Muscle layer of duodenum (tissue), 2 donors: ENCODE measurements at regions not wholly inside any gene's neighbourhood (a gene's known extent, or its start where the extent isn't known, plus 50 kb on each side); places are given as distances from the start of the nearest gene placed in this dataset.

Experiments used
- H3K27ac ChIP-seq: one replicate; pipeline ENCODE4 v1.7.0; 2013; ENCODE audit warnings: mild to moderate bottlenecking, low read length
- H3K27me3 ChIP-seq: one replicate; pipeline ENCODE4 v1.7.0; 2013; ENCODE audit warnings: low read depth, mild to moderate bottlenecking, control low read depth, low read length
- H3K36me3 ChIP-seq, 2 donors: one replicate each; pipeline ENCODE4 v1.7.0; 2013; ENCODE audit warnings: low read length in 2 of 2, control low read depth in 1 of 2, mild to moderate bottlenecking in 1 of 2; ENCODE audit not compliant: insufficient read depth in 2 of 2, control insufficient read depth in 1 of 2
- H3K4me1 ChIP-seq, 2 donors: one replicate each; pipeline ENCODE4 v1.7.0; 2013; ENCODE audit warnings: low read length in 2 of 2, mild to moderate bottlenecking in 2 of 2, control low read depth in 1 of 2, moderate library complexity in 1 of 2; ENCODE audit not compliant: insufficient read depth in 2 of 2, control insufficient read depth in 1 of 2
- H3K4me3 ChIP-seq, 2 donors: one replicate each; pipeline ENCODE4 v1.7.0; 2013; ENCODE audit warnings: low read length in 2 of 2, low read depth in 1 of 2, mild to moderate bottlenecking in 1 of 2
- H3K9me3 ChIP-seq, 2 donors: one replicate each; pipeline ENCODE4 v1.7.0; 2013; ENCODE audit warnings: low read length in 2 of 2, control low read depth in 1 of 2, mild to moderate bottlenecking in 1 of 2; ENCODE audit not compliant: control insufficient read depth in 1 of 2
- donor health status: healthy.

DNA sequence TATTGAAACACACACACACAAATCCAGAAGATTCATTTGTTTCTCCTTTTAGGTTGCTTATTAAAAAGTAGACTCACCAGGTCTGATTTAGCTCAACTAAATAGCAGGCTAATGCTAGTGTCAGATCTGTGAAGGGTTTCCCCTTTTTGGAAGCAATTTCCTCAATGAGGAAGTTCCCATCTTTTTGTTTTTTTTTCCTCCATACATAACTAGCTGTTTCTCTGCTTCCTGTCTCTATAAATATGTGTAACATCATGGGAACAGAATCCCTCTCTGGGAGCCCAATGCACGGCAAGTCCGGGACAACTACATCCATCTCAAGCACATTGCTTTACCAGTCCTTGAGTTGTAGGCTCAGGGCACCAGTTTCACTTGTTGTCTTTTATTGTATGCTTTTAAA, 1421.1 kb downstream of the PLA2G4A start:
- H3K27me3 ChIP-seq: no peaks in the 10 kb centered on the region
- H3K4me1 ChIP-seq: no peaks in the 10 kb centered on the region
- H3K9me3 ChIP-seq: no peaks in the 10 kb centered on the region
- no peak overlapping the region for H3K27ac ChIP-seq
- no peaks in the 10 kb centered on the region for H3K36me3 ChIP-seq
- no peak overlapping the region for H3K4me3 ChIP-seq

DNA sequence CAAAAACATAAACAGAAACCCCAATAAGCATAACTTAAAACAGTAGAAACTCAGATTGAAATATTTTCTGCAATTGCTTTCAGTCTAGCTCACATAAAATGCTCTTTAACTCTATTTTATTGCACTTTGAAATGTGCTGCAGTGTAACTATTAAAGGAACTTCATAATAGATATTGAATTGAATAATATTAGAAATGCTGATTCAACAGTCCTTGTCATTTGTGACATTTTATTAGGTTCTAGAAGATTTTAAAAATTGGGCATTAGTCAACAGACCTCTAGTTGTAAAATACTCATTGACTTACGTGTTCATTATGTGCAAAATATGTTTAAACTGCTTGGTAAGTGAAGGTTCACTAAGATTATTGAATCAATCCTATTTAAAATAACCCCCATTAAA, 1422.3 kb downstream of the PLA2G4A start:
- Histone ChIP-seq H3K4me1 (no peaks in the 10 kb centered on the region), H3K27me3 (no peaks in the 10 kb centered on the region), H3K4me3 (no peak overlapping the region), H3K27ac (no peak overlapping the region), H3K36me3 (no peaks in the 10 kb centered on the region), H3K9me3 (peaks cover 0 to 2% of the 10 kb centered on the region in 2 donors)

DNA sequence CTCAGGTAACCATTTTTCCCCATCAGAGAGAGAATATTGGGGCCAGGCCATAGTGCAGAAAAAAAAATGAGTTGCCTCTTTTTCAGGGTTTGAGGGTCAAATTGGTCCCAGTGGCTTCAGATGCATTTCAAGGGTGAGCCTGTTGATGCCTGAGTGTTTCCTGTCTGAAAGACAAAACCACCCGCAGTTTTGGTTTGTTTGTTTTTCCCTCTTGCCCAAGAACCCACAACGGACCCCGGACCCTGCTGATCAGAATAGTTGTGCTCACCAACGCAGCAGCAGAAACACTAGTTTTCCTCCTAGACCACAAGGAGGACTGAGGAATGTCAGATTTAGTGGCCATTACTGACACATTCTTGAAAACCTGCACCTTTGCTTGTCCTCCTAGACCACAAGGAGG, 1433.1 kb downstream of the PLA2G4A start:
- Histone ChIP-seq H3K4me1 (no peaks in the 10 kb centered on the region), H3K27ac (no peak overlapping the region), H3K9me3 (peaks cover 0 to 5% of the 10 kb centered on the region in 2 donors), H3K27me3 (no peaks in the 10 kb centered on the region), H3K36me3 (no peaks in the 10 kb centered on the region), H3K4me3 (no peak overlapping the region)

DNA sequence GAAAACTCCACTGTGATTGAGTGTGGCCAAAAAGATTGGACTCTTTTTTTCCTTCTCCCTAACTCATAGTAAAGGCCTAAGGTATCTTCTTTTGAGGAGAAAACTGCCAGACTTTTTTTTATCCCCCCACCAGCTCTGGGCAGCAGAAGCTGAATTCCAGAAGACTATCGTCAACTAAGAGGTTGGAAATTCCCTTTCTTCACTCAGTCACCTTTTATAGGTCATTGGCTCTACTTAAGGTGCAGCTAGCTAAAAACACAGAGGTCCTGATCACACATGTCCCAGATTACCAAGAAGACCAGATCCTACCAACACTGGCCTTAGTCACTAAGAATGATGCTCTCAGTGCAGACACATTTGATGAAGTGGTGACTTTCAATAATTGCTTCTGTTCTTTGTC, 1441.2 kb downstream of the PLA2G4A start:
- Histone ChIP-seq H3K36me3 (no peaks in the 10 kb centered on the region), H3K4me3 (no peak overlapping the region), H3K27me3 (no peaks in the 10 kb centered on the region), H3K9me3 (peaks cover 0 to 3% of the 10 kb centered on the region in 2 donors), H3K4me1 (no peaks in the 10 kb centered on the region), H3K27ac (no peak overlapping the region)

DNA sequence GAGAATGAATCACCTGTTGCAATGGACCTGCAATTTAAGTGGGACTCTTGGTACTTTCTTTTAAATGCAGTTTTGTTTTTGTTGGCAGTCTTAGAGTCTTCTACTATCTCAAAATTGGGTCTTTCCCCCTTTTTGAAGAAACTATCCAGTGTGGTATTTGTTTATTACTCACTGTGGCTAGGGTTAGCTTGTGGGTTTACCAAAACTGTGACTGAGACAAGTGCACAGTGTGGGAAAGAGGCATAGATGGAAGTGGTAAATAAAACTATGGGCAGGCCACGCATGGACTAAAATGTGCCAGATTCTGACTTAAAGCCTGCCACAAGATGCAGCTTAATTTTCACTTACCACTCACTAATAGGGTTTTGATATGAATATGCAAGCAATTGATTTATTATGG, 1441.7 kb downstream of the PLA2G4A start:
- Histone ChIP-seq H3K36me3 (no peaks in the 10 kb centered on the region), H3K27ac (no peak overlapping the region), H3K9me3 (peaks cover 0 to 3% of the 10 kb centered on the region in 2 donors), H3K27me3 (no peaks in the 10 kb centered on the region), H3K4me3 (no peak overlapping the region), H3K4me1 (no peaks in the 10 kb centered on the region)

DNA sequence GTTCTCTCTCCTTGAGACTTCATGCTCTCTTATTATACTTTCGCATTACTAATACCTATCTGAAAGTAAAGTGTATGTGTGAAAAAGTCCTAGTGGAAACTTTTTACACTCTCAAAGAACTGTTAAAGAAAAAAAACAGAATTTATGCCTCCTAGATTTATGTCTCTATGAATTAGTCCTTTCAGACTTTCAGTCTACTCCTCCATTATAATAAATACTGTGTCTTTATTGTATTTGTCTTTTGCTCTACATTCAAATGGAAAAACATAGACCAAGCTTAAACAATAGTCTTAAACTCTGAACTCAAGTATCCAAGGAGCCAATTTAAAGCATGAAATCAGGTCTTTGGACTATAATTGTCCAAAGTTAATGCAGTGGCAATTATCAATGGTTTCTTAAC, 1449.0 kb downstream of the PLA2G4A start:
- Histone ChIP-seq H3K4me3 (no peak overlapping the region), H3K4me1 (no peaks in the 10 kb centered on the region), H3K27me3 (no peaks in the 10 kb centered on the region), H3K27ac (no peak overlapping the region), H3K36me3 (no peaks in the 10 kb centered on the region), H3K9me3 (no peaks in the 10 kb centered on the region)

DNA sequence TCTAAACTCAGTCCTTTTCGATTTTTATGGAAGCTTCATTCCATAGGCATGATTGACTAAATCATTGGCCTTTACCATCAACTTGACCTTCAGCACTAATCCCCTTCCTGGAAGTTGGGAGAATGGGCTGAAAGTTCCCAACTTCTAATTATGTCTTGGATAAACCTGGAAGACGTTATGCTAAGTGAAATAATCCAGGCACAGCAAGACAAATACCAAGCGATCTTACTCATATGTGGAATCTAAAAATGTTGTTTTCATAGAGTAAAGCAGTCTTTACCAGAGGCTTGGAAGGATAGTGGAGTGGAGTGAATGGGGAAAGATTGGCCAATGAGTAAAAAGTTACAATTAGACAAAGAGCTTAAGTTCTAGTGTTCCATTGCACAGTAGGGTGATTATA, 1453.2 kb downstream of the PLA2G4A start:
- Histone ChIP-seq H3K4me1 (no peaks in the 10 kb centered on the region), H3K27me3 (no peaks in the 10 kb centered on the region), H3K36me3 (no peaks in the 10 kb centered on the region), H3K27ac (no peak overlapping the region), H3K4me3 (no peak overlapping the region), H3K9me3 (no peaks in the 10 kb centered on the region)

DNA sequence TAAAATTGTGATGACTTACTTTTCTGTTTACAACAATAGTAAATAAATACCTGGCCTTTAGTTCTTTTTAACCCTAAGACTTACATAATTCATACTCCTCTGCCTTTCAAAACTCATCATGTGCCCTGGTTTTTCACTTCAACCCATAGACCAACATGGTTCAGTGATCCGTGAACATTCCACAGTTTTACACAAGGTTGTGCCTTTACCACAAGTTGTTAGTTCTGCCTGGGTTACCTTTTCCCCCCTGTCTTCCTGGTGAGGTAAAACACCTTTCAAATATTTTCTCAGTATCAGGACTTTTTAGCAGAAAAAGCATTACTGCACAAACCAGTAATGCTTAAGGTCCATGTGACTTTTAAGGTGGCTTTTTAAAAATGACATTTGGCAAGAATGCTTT, 1466.4 kb downstream of the PLA2G4A start:
- Histone ChIP-seq H3K4me1 (no peaks in the 10 kb centered on the region), H3K27ac (no peak overlapping the region), H3K9me3 (no peaks in the 10 kb centered on the region), H3K36me3 (no peaks in the 10 kb centered on the region), H3K27me3 (no peaks in the 10 kb centered on the region), H3K4me3 (no peak overlapping the region)

DNA sequence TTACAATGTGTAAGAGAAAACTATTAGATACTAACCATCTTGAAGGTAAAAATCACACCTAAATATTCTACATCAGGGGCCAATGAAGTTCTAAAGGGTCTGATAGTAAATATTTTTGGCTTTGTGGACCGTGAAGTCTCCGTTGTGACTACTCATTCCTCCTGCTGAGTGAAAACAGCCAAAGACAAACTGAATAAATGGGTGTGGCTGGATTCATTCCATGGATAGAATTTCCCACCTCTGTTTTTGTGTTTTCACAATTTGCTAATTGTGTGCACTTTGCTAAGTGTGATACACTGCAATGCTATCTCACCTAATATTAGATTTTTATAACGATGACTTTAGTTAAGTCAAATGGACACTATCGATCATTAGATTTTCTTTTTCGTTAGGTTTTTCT, 1474.0 kb downstream of the PLA2G4A start:
- H3K27me3 ChIP-seq: no peaks in the 10 kb centered on the region

DNA sequence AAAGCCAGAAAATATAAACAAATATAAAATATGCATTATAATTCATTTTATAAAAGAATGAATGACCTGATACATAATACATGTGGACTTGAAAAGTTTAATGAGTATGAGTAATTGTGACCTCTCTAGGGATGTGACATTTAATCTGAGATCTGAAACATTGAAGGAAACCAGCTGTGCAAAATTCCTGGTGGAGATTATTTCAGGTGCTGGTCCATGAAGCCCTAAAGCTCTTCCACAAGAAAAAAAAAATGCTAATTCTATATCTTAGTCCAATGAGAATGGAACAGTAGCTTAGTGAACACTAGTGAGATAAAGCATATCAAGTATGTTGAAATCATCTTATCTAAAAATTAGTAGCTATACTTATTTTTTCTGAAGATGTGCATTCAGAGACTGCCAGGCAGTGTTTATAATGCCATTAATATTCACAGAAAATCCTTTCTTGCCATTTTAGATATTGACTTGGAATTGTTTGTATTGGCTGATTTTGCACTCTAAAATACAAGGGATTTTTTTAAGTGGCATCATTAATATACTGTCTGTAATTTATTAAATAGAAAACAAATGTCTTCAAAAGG, 1485.9 kb downstream of the PLA2G4A start:
- Histone ChIP-seq H3K4me3 (no peak overlapping the region), H3K9me3 (no peaks in the 10 kb centered on the region), H3K27me3 (no peaks in the 10 kb centered on the region), H3K36me3 (no peaks in the 10 kb centered on the region), H3K4me1 (no peaks in the 10 kb centered on the region), H3K27ac (no peak overlapping the region)

More for the DNA sequence above, 1474.0 kb downstream of the PLA2G4A start:
- H3K36me3 ChIP-seq: no peaks in the 10 kb centered on the region
- H3K9me3 ChIP-seq: no peaks in the 10 kb centered on the region
- no peak overlapping the region for H3K4me3 ChIP-seq
- no peaks in the 10 kb centered on the region for H3K4me1 ChIP-seq
- H3K27ac ChIP-seq: no peak overlapping the region

DNA sequence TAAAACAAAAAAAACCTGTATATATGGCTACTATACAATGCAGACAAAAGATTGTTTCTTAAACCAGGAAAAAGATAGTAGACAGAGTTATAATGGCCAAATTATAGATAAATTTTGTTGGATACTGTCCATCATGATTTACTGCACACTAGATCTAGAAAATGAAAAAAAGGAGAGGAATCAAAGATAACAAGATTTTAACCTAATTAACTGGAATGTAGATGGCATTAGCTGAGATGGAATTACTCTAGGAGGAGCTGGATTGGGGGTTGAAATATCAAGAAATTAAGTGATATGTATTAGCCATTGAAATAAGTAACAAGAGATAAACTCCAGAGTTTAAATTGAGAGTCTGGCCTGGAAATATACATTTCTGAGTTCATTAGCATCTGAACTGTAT, 1489.1 kb downstream of the PLA2G4A start:
- H3K9me3 ChIP-seq: no peaks in the 10 kb centered on the region
- no peaks in the 10 kb centered on the region for H3K27me3 ChIP-seq
- no peaks in the 10 kb centered on the region for H3K4me1 ChIP-seq

DNA sequence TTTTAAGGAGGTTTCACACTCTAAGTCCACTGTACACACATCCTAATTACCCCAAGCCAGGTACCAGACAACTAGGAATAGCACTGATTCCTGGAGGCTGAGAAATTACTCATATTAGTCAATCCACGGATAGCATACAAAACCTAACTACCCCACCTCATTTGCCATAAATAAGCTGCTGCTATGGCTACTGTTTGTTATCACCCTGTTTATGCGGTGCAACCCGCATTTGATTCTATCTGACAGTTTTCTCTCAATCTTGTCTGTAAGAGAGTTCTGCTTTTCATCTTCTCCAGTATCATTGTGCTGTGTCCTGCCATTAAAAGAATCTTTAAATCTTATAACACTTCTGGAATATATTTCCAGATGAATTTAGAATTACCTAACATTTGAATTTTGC, 1496.5 kb downstream of the PLA2G4A start:
- Histone ChIP-seq H3K36me3 (no peaks in the 10 kb centered on the region), H3K27me3 (no peaks in the 10 kb centered on the region), H3K27ac (no peak overlapping the region), H3K4me1 (no peaks in the 10 kb centered on the region), H3K4me3 (no peak overlapping the region), H3K9me3 (no peaks in the 10 kb centered on the region)

More for the DNA sequence above, 1489.1 kb downstream of the PLA2G4A start:
- Histone ChIP-seq H3K27ac (no peak overlapping the region), H3K4me3 (no peak overlapping the region), H3K36me3 (no peaks in the 10 kb centered on the region)
